Stimulated activated CD8-positive, alpha-beta memory T cell treated with anti-CD3 and anti-CD28 coated beads, Interleukin-12 subunit alpha, Interleukin-12 subunit beta, amount 100 ng/mL, for 1 hour (primary cell): ENCODE measurements at regions not wholly inside any gene's neighbourhood (a gene's known extent, or its start where the extent isn't known, plus 50 kb on each side); places are given as distances from the start of the nearest gene placed in this dataset.

ENCODE experiments used
- DNase-seq: peaks from one replicate; pipeline ENCODE4 v3.0.0-alpha.2; 2020; ENCODE audit warnings: low read depth

- DNase-seq, result no peak
These were observed 196.5 kb upstream of the NAALADL2 start for GRCh38 chr3:174662653-174663052.

DNA sequence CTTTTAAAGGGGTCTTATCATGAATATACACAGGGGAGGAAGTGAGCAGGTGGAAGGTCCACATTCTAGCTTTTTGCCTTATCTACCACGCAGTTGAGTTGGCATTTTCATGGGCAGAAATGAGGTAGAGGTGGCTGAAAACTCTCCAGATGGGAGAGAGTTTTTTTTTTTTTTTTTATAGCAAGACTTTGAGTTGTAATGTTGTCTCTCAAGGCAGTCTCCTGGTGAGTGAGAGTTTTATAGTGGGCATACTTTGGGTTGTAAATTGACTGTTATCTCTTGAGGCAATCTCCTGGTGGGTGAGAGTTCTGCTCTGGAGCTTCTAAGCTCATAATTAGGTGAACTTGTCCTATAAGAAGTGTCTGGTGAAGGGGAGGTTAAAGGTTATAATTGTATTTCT is 191.7 kb upstream of the NAALADL2 start:
- no peak for DNase-seq

DNA sequence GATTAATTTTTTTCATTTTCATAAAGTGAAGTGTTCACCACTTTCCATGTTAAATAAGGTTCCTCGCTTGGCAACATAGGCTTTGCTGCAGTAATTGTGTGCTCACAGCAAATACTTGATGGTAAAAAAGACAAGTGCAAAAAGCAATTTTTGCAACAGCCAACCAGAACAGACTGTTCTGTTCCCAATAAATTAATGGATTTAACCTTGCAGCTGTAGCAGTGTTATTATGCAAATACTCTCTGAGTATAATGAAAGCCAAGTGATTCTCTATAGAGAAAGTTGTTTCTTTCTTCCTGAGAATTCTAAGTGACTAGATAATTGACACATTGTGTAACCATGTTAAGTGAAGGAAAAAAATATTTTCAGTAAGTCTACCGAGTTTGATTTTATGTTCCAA is 183.7 kb upstream of the NAALADL2 start:
- no peak for DNase-seq

DNA sequence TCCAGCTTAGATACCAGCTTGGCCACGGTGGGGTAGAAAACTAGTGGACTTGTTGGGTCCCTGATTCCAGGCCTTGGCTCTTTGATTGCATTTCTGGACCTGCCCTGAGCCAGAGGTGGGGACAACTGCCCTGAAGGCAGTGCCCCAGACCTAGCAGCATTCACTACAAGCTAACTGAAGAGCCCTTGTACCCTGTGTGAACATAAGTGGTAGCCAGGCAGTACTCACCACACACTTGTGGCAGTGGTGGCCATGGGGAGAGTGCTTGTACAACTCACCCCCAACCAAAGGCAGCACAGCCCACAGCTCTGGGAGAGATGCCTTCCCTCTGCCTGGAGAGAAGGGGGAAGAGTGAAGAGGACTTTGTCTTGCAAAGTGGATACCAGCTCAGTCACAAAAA is 177.3 kb upstream of the NAALADL2 start:
- no peak for DNase-seq

GRCh38 chr3:174685796-174686195 is 173.3 kb upstream of the NAALADL2 start:
- no peak for DNase-seq

DNA sequence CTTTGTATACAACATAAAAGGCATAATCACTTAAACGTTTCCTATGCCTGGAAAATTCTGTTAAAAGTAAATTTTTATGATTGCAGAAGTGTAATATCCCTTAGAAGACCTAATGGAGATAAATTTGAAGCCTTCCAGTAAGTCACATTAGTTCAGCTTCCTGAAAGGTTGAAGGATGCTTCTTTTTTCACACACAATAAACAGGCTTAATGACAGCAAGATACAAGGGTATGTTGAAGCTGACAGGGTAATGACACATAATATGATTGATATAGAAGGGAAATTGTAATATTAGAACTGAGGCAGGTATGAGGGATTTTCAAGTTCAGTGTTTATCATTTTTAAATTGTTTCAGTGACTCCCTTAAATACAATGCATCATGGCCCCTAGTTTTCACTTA is 161.8 kb upstream of the NAALADL2 start:
- no peak for DNase-seq

DNA sequence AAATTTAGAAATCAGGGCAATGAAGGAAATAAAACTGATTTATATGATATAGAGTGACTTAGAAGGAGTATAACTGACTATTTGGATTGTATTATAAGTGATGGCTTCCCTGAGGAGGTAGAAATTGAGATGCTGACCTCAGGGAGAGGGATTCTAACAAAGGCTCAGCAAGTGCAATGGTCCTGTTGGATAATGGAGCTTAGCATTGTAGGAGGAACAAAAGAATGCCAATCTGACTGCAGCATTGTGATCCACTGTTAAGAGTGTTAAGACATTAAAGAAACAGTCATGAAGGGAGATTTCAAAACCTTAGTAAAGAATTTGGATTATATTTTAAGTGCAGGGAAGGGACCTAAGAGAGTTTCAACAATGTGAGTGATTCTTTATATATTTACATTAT is 158.4 kb upstream of the NAALADL2 start:
- no peak for DNase-seq

- DNase-seq, result no peak
These were observed 148.5 kb upstream of the NAALADL2 start for GRCh38 chr3:174710612-174711011.

DNA sequence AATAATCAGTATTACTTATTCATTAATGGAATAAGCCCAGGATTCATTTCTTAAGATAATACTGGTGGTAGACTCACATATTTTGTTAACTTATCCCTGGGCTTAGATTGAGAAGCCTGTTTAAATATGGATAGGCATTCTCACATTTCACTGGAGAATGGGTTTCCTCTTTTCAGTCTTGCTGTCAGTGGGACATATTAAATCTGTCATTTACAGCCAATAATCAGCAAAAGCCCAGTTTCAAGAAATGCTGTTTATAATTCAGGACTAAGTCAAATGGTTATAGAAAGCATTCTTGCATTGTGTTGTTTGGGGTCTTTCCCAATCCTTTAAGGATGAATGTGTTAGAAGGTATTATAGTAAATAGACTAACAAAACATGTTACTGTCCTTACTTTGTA is 143.7 kb upstream of the NAALADL2 start:
- no peak for DNase-seq

DNA sequence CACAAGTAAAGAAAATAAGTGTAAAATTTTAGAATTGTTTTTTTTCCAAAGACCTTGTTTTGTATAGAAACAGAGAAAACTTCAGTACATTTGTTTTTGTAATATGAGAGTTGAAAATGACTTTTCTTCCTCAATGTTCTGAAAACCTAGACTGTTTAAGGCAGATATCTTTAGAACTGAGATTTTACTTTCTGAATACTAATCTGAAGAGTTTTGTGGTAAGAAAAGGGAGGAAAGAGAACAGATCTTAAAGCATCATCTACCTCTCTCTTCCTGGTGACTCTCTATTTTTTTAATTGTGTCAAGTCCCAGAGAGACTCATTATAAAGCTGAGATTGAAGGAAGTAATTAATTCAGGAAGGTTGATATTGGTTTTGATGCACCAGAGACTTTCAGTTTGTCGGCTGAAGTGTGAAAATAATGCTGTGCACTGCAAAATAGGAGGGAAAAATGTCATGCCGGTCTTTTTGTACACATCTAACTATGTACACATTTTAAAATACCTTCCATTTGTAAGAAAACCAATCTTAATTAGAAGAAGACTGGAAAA is 142.1 kb upstream of the NAALADL2 start:
- no peak for DNase-seq

DNA sequence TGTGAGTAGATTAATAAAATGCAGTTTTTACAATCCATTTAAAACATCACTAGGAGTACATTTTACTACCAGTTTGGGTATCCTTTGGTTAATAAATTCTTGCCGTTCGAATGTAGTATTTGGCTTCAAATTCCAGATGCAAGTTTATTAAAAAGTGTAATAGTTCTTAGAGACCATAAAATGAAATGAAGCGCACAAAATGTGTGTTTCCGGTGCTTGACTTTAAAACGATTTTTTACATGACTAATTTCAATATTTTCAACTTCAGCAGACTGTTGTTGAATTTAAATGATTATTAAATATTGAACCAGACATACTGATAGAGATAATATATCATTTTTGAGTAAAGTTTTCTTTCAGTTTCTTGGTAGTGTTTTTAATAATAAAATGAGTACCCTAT is 138.4 kb upstream of the NAALADL2 start:
- DNase-seq, result no peak

GRCh38 chr3:174725303-174725702 is 133.8 kb upstream of the NAALADL2 start:
- DNase-seq, result no peak

DNA sequence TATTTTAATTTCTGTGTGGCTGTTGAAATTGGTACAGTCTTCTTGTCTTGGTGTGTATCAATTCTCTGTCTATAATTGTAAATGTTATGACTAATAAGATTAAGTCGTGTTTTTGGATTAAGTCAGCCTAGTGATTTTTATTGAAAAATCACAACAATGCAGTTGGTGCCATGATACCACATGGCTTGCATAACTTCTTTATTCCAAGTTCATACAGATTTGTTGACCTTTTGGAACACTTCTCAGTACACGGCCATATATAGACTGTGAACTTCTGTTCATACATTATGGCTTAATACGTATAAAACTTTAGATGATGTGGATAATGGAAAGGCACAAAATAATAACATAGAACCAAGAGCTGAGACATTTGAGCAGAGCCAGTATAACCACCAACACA is 121.2 kb upstream of the NAALADL2 start:
- no peak for DNase-seq

- DNase-seq, result no peak
These were observed 110.0 kb upstream of the NAALADL2 start for GRCh38 chr3:174749143-174749542.

DNA sequence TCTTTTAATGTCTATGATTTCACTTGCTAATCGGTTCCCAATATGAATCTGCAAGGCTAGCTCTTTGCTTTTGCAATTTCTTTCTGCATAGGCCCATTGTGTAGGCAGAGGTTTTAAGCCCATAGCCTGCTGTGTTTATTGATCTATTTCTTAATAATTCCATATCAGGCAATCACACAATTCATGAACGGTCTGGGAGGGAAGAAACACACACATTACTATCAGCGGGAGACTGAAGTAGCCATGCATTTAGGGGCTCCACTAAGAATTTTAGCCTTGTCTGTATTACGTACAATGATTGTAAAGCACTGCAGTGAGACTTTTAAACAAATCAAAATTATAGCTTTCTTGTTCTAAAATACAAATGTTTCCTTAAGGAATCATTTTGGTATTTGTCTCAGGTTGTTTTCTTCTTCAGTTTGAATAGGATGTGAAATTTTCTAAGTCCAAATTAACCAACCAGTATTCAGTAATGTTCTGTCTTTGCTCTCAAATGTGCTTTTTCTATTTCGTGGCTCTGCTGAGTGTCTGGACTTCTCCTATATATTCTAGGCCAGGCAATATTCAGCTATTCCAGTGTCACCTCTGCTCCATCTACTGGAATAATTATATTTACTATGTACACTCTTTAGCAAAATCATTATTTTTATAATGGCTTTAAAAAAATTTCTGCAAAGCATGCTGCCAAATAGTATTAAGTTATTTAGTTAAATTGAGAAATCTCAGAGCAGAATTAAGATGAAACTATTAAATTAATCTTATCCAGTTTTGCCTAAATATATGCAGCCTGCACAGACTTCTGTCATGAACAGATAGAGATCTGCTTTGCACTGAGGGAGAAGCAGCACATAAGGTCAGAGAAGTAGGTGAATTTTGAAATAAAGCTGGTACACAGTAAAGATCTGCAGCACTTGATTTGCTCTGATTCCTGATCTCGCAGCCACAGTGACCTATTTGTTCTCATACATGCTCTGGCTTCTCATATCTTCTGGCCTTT is 103.0 kb upstream of the NAALADL2 start:
- no peak for DNase-seq

- DNase-seq, result no peak
These were observed 100.2 kb upstream of the NAALADL2 start for GRCh38 chr3:174758943-174759342.

- DNase-seq, result no peak
These were observed 91.7 kb upstream of the NAALADL2 start for GRCh38 chr3:174767406-174767805.

- no peak for DNase-seq
These were observed 91.2 kb upstream of the NAALADL2 start for GRCh38 chr3:174767853-174768382.

GRCh38 chr3:174769171-174769570 is 90.0 kb upstream of the NAALADL2 start:
- no peak for DNase-seq

DNA sequence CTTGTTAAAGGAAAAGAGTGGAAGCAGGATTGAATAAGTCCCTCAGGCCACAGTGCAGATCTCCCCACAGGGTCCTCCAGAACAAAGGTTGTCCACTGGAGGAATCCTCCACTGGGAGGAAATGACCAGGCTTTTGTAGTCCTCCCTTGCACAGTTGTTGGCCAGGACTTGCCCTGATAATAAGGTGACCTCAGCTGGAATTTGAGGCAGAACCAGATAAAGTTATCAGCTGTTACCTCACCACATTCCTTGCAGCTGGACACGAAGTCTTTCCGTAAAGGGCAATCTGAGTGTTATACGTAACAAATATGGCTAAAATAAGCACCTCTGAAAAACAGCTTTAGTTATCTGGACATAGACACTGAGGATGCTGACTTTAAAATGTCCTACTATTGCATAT is 83.5 kb upstream of the NAALADL2 start:
- DNase-seq, result no peak

GRCh38 chr3:174776123-174776522 is 83.0 kb upstream of the NAALADL2 start:
- no peak for DNase-seq

DNA sequence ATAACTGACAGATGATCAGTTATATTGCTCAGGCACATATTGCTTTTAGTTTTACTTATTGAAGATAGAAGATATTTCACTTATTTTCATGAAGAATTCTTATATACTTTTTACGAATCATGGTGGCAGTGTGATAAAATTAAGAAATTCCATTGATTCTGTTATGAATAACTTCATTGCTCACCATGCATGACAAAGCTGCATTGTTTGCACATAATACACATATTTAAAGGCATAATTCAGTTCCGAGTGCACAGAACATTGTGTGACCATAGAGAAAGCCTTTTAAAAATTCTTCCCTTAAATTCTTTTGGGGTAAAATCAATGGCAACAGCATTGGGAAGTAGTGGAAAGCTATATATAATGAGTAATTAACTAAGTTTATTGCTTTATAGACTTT is 82.5 kb upstream of the NAALADL2 start:
- DNase-seq, result no peak

- no peak for DNase-seq
These were observed 81.3 kb upstream of the NAALADL2 start for GRCh38 chr3:174777813-174778212.
